H1 (cell line): ENCODE measurements at regions not wholly inside any gene's neighbourhood (a gene's known extent, or its start where the extent isn't known, plus 50 kb on each side); places are given as distances from the start of the nearest gene placed in this dataset.
"Not testable (repeated sequence)": the region's sequence is repeated elsewhere in the genome, so short reads cannot be mapped to it uniquely, and the experiment has no call there.

Experiments
- CTCF ChIA-PET: fragments of 300-600 bp; sonication (Branson Sonifier 250); formaldehyde crosslinking; loops from one replicate; lab custom pipeline; 2021; ENCODE audit not compliant: partially characterized antibody; lab: Charles Lee
- POLR2A ChIA-PET: fragments of 300-600 bp; sonication (Branson Sonifier 250); formaldehyde crosslinking; loops from one replicate; lab custom pipeline; 2021; ENCODE audit warnings: inconsistent platforms; ENCODE audit not compliant: partially characterized antibody; lab: Charles Lee
- DNase-seq, 2 experiments: peaks; one replicate each; pipeline versions ENCODE4 v3.0.0 to v3.0.0-alpha.2; 2010 to 2022; ENCODE audit warnings: low spot score in 2 of 2, low read depth in 1 of 2, mixed read lengths in 1 of 2
- FAIRE-seq: peaks from 2 replicates; lab custom pipeline; 2011; peaks lifted over from hg19 to GRCh38; lab: Jason Lieb, UNC
- H2AFZ ChIP-seq: 2 replicates; pipeline ENCODE4 v1.8.1; 2012; ENCODE audit warnings: low read length, inconsistent platforms
- H2AK5ac ChIP-seq: 2 replicates; pipeline ENCODE4 v1.6.1; 2013; ENCODE audit warnings: low read depth, low read length
- H2BK120ac ChIP-seq: replicated peaks from 2 replicates; pipeline ENCODE3; 2013; ENCODE audit warnings: low read depth, low read length, inconsistent platforms
- H2BK12ac ChIP-seq: 2 replicates; pipeline ENCODE4 v1.6.1; 2013; ENCODE audit warnings: low read depth, low read length
- H2BK15ac ChIP-seq: 2 replicates; pipeline ENCODE4 v1.6.1; 2013; ENCODE audit warnings: low read length
- H2BK20ac ChIP-seq: 2 replicates; pipeline ENCODE4 v1.6.1; 2013; ENCODE audit warnings: low read length
- H2BK5ac ChIP-seq: 2 replicates; pipeline ENCODE4 v1.6.1; 2013; ENCODE audit warnings: low read depth, low read length
- H3K14ac ChIP-seq: 2 replicates; pipeline ENCODE4 v1.6.1; 2013; ENCODE audit warnings: inconsistent platforms; ENCODE audit not compliant: insufficient read length
- H3K18ac ChIP-seq: 2 replicates; pipeline ENCODE4 v1.6.1; 2013; ENCODE audit warnings: low read length; ENCODE audit errors: extremely low read depth
- H3K23ac ChIP-seq: 2 replicates; pipeline ENCODE4 v1.6.1; 2013; ENCODE audit warnings: inconsistent platforms; ENCODE audit not compliant: insufficient read length
- H3K23me2 ChIP-seq: 2 replicates; pipeline ENCODE4 v1.6.1; 2013; ENCODE audit warnings: low read depth, low read length
- H3K27ac ChIP-seq: 2 replicates; pipeline ENCODE4 v1.6.1; 2011; ENCODE audit warnings: low read depth, low read length, inconsistent platforms
- H3K27me3 ChIP-seq, 4 experiments: replicated peaks in 1 of 4; 1 replicate in 1 of 4; 2 replicates in 3 of 4; pipeline versions ENCODE4 v1.6.1 to v1.8.1; 2011 to 2013; ENCODE audit warnings: low read length in 3 of 4, mild to moderate bottlenecking in 3 of 4, inconsistent platforms in 2 of 4, mixed read lengths in 2 of 4, moderate library complexity in 1 of 4; ENCODE audit not compliant: control insufficient read depth in 3 of 4, insufficient read depth in 3 of 4; ENCODE audit errors: extremely low read depth in 1 of 4
- H3K36me3 ChIP-seq, 4 experiments: 2 replicates each; pipeline versions ENCODE4 v1.6.1 to v1.8.1; 2011 to 2013; ENCODE audit warnings: mild to moderate bottlenecking in 4 of 4, low read length in 3 of 4, moderate library complexity in 2 of 4, control low read depth in 1 of 4, inconsistent platforms in 1 of 4; ENCODE audit not compliant: insufficient read depth in 4 of 4, control insufficient read depth in 2 of 4
- H3K4ac ChIP-seq: replicated peaks from 2 replicates; pipeline ENCODE3; 2013; ENCODE audit warnings: low read length, low read depth, mixed read lengths, inconsistent platforms; ENCODE audit not compliant: insufficient read length
- H3K4me1 ChIP-seq, 4 experiments: replicated peaks in 1 of 4; 1 replicate in 1 of 4; 2 replicates in 3 of 4; pipeline versions ENCODE4 v1.6.1 to v1.8.1; 2011 to 2013; ENCODE audit warnings: low read length in 3 of 4, inconsistent platforms in 2 of 4, mixed read lengths in 1 of 4; ENCODE audit not compliant: insufficient read depth in 4 of 4, control insufficient read depth in 3 of 4
- H3K4me2 ChIP-seq, 2 experiments: 2 replicates each; pipeline versions ENCODE4 v1.6.1 to v1.8.1; 2011 to 2013; ENCODE audit warnings: low read depth in 2 of 2, low read length in 2 of 2, control low read depth in 1 of 2, inconsistent platforms in 1 of 2, mild to moderate bottlenecking in 1 of 2; ENCODE audit not compliant: insufficient read depth in 1 of 2
- H3K4me3 ChIP-seq, 4 experiments: fragments of 200-600, 300-600 bp in 1 of 4; sonication (generic), shearing (Covaris generic), sonication (Bioruptor Twin) in 1 of 4; 2 replicates each; pipeline versions ENCODE4 v1.5.1 to v1.8.1; 2011 to 2016; ENCODE audit warnings: low read length in 4 of 4, low read depth in 3 of 4, control low read depth in 2 of 4, inconsistent platforms in 2 of 4, mild to moderate bottlenecking in 2 of 4, mixed read lengths in 1 of 4, moderate library complexity in 1 of 4; ENCODE audit not compliant: insufficient read depth in 2 of 4; ENCODE audit errors: extremely low read depth in 1 of 4
- H3K56ac ChIP-seq: replicated peaks from 2 replicates; pipeline ENCODE3; 2013; ENCODE audit warnings: low read depth, mild to moderate bottlenecking, mixed read lengths, low read length, inconsistent platforms; ENCODE audit not compliant: insufficient read length
- H3K79me1 ChIP-seq: 2 replicates; pipeline ENCODE4 v1.6.1; 2013; ENCODE audit warnings: low read depth, low read length, control low read depth
- H3K79me2 ChIP-seq, 2 experiments: 2 replicates each; pipeline versions ENCODE4 v1.6.1 to v1.8.1; 2012 to 2013; ENCODE audit warnings: low read length in 2 of 2, mild to moderate bottlenecking in 2 of 2, inconsistent platforms in 1 of 2; ENCODE audit not compliant: insufficient read depth in 2 of 2, control insufficient read depth in 1 of 2
- H3K9ac ChIP-seq, 4 experiments: replicated peaks in 1 of 4; 1 replicate in 1 of 4; 2 replicates in 3 of 4; pipeline versions ENCODE4 v1.6.1 to v1.8.1; 2011 to 2013; ENCODE audit warnings: low read depth in 3 of 4, low read length in 3 of 4, control low read depth in 2 of 4, mild to moderate bottlenecking in 2 of 4, moderate library complexity in 2 of 4, inconsistent platforms in 1 of 4; ENCODE audit errors: extremely low read depth in 1 of 4
- H3K9me3 ChIP-seq, 2 experiments: 2 replicates each; pipeline versions ENCODE4 v1.6.1 to v1.8.1; 2012 to 2013; ENCODE audit warnings: mild to moderate bottlenecking in 2 of 2, moderate library complexity in 2 of 2, control low read depth in 1 of 2, inconsistent platforms in 1 of 2, low read depth in 1 of 2, low read length in 1 of 2, mixed read lengths in 1 of 2; ENCODE audit not compliant: insufficient read depth in 2 of 2
- H4K20me1 ChIP-seq, 2 experiments: replicated peaks in 1 of 2; 2 replicates each; pipeline versions ENCODE3 to v1.8.1; 2011 to 2013; ENCODE audit warnings: inconsistent platforms in 2 of 2, low read length in 2 of 2, mild to moderate bottlenecking in 1 of 2; ENCODE audit not compliant: insufficient read depth in 2 of 2, control insufficient read depth in 1 of 2
- H4K5ac ChIP-seq: 2 replicates; pipeline ENCODE4 v1.6.1; 2013; ENCODE audit warnings: low read length, low read depth, mixed read lengths, inconsistent platforms; ENCODE audit not compliant: insufficient read length
- H4K8ac ChIP-seq: 2 replicates; pipeline ENCODE4 v1.8.0; 2013; ENCODE audit warnings: mild to moderate bottlenecking, moderate library complexity, low read length, inconsistent platforms; ENCODE audit not compliant: insufficient read depth; ENCODE audit errors: extremely low read depth
- H4K91ac ChIP-seq: replicated peaks from 2 replicates; pipeline ENCODE3; 2013; ENCODE audit warnings: low read length, mixed read lengths, inconsistent platforms; ENCODE audit not compliant: insufficient read length
- WGBS, 2 experiments: shearing (Covaris generic) in 1 of 2; methylation state at CpG; one replicate each; pipeline versions ENCODE4 v1.1.6 to v1.1.7; 2013 to 2015; ENCODE audit warnings: low lambda C conversion rate in 2 of 2, mixed read lengths in 2 of 2, inconsistent platforms in 1 of 2, low coverage in 1 of 2, missing lambda C conversion rate in 1 of 2; ENCODE audit not compliant: insufficient replicate concordance in 2 of 2, insufficient coverage in 1 of 2, insufficient read length in 1 of 2; ENCODE audit errors: extremely low coverage in 1 of 2, missing lambda C conversion rate in 1 of 2; 5-methylcytosine and 5-hydroxymethylcytosine counted together

DNA sequence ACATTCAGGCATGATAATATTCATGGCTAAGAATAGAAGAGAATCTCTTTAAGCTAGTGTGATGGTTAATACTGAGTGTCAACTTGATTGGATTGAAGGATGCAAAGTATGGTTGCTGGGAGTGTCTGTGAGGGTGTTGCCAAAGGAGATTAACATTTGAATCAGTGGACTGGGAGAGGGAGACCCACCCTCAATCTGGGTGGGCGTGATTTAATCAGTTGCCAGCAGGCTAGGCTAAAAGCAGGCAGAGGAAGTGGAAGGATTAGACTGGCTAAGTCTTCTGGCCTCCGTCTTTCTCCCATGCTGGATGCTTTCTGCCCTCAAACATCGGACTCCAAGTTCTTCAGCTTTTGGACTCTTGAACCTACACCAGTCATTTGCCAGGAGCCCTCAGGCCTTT lies 106.9 kb upstream of the CCDC39 start:
- H2BK20ac ChIP-seq, FAIRE-seq, H3K9ac ChIP-seq, H4K91ac ChIP-seq, H3K79me1 ChIP-seq, H3K18ac ChIP-seq, H3K14ac ChIP-seq, H2BK120ac ChIP-seq, H2AK5ac ChIP-seq, DNase-seq, H2BK12ac ChIP-seq, H4K20me1 ChIP-seq, H3K79me2 ChIP-seq, H3K36me3 ChIP-seq, H4K5ac ChIP-seq, H3K9me3 ChIP-seq, H3K27ac ChIP-seq, H4K8ac ChIP-seq, H3K56ac ChIP-seq, H3K4me3 ChIP-seq, H2BK5ac ChIP-seq, H3K27me3 ChIP-seq, H3K4ac ChIP-seq, H3K23me2 ChIP-seq, POLR2A ChIA-PET, H3K4me1 ChIP-seq, H2BK15ac ChIP-seq, H3K23ac ChIP-seq: not testable (repeated sequence)
- WGBS, 2 experiments: 83% methylated on average over 3 of the region's 3 CpGs; no CpG with 5 or more reads in 1 of the 2 experiments
- Histone ChIP-seq H2AFZ (peak overlapping the region; percentile 96; the same call in 1 of the 2 replicates), H3K4me2 (peak overlapping the region in 1 of 2 experiments; percentile 31; a peak in 1 of 4 replicates)
- CTCF ChIA-PET: interaction anchor here (1.0 kb wide), 1 partner anchor 18 kb away, joined by 4 read pairs; no protein-coding TSS in a partner anchor
